Fibroblast of lung (primary cell): ENCODE measurements at regions not wholly inside any gene's neighbourhood (a gene's known extent, or its start where the extent isn't known, plus 50 kb on each side); places are given as distances from the start of the nearest gene placed in this dataset.

Experiments used
- DNase-seq, 2 donors: peaks; one replicate each; pipeline versions ENCODE4 v3.0.0 to v3.0.0-alpha.2; 2010; ENCODE audit warnings: low read depth in 2 of 2
- H2AFZ ChIP-seq: 2 replicates; pipeline ENCODE4 v1.5.1; 2012; ENCODE audit warnings: low read length, control low read depth, inconsistent platforms
- H3K27ac ChIP-seq: 2 replicates; pipeline ENCODE4 v1.5.1; 2011; ENCODE audit warnings: low read length, control low read depth; ENCODE audit not compliant: insufficient read depth
- H3K27me3 ChIP-seq: 2 replicates; pipeline ENCODE4 v1.5.1; 2011; ENCODE audit warnings: mild to moderate bottlenecking, low read length; ENCODE audit not compliant: control insufficient read depth, insufficient read depth
- H3K36me3 ChIP-seq: 2 replicates; pipeline ENCODE4 v1.5.1; 2011; ENCODE audit warnings: low read length; ENCODE audit not compliant: control insufficient read depth, insufficient read depth
- H3K4me1 ChIP-seq: 2 replicates; pipeline ENCODE4 v1.5.1; 2011; ENCODE audit warnings: low read length; ENCODE audit not compliant: control insufficient read depth, insufficient read depth; ENCODE audit errors: extremely low read depth
- H3K4me2 ChIP-seq: 2 replicates; pipeline ENCODE4 v1.5.1; 2011; ENCODE audit warnings: low read length, control low read depth; ENCODE audit not compliant: insufficient read depth; ENCODE audit errors: extremely low read depth
- H3K4me3 ChIP-seq, 4 experiments: fragments of 200-600 bp in 1 of 4; sonication (generic) in 1 of 4; replicated peaks in 1 of 4; 2 replicates each; pipeline ENCODE4 v1.5.1; 2011 to 2016; ENCODE audit warnings: low read length in 4 of 4, low read depth in 3 of 4, mild to moderate bottlenecking in 3 of 4, control low read depth in 2 of 4, inconsistent platforms in 1 of 4, mixed read lengths in 1 of 4; ENCODE audit not compliant: insufficient read depth in 1 of 4; ENCODE audit errors: control extremely low read depth in 1 of 4
- H3K79me2 ChIP-seq: 2 replicates; pipeline ENCODE4 v1.5.1; 2012; ENCODE audit warnings: mild to moderate bottlenecking, low read length, inconsistent platforms; ENCODE audit not compliant: control insufficient read depth, insufficient read depth
- H3K9ac ChIP-seq: 2 replicates; pipeline ENCODE4 v1.5.1; 2011; ENCODE audit warnings: mild to moderate bottlenecking, low read length, control low read depth; ENCODE audit not compliant: insufficient read depth
- H3K9me3 ChIP-seq: 2 replicates; pipeline ENCODE4 v1.5.1; 2012; ENCODE audit warnings: low read depth, low read length; ENCODE audit not compliant: control insufficient read depth, insufficient read depth
- H4K20me1 ChIP-seq: 2 replicates; pipeline ENCODE4 v1.5.1; 2011; ENCODE audit warnings: low read length; ENCODE audit not compliant: control insufficient read depth, insufficient read depth; ENCODE audit errors: extremely low read depth
- CTCF ChIP-seq, 2 donors: IDR thresholded peaks in 1 of 2; conservative IDR thresholded peaks in 1 of 2; 1 replicate in 1 of 2; 2 replicates in 1 of 2; pipeline ENCODE4 v1.5.1; 2011 to 2012; ENCODE audit warnings: low read length in 2 of 2, control low read depth in 1 of 2, inconsistent platforms in 1 of 2, low read depth in 1 of 2, mild to moderate bottlenecking in 1 of 2
- EZH2 ChIP-seq: IDR thresholded peaks from 2 replicates; pipeline ENCODE4 v1.5.1; 2012; ENCODE audit warnings: low read length, control low read depth, mild to moderate bottlenecking; ENCODE audit errors: missing control alignments

GRCh38 chr6:154572556-154572955, 62.1 kb upstream of the CNKSR3 start:
- Histone ChIP-seq H4K20me1 (no peaks in the 10 kb centered on the region), H3K4me1 (no peaks in the 10 kb centered on the region), H2AFZ (no peak overlapping the region), H3K4me3 (no peak overlapping the region), H3K27me3 (no peaks in the 10 kb centered on the region), H3K9me3 (no peaks in the 10 kb centered on the region), H3K36me3 (no peaks in the 10 kb centered on the region), H3K79me2 (no peaks in the 10 kb centered on the region), H3K9ac (no peak overlapping the region), H3K27ac (no peak overlapping the region), H3K4me2 (no peak overlapping the region)
- no peak for TF ChIP-seq CTCF (conservative IDR thresholded peaks at IDR 0.05 in 1 of 2, IDR thresholded peaks at IDR 0.05 in 1 of 2; ENCODE audit: low read depth in 1 of 2, low read length in 2 of 2)
- no peak for TF ChIP-seq EZH2
- DNase-seq: no peak

- H3K36me3 ChIP-seq: no peaks in the 10 kb centered on the region
- H3K9me3 ChIP-seq: no peaks in the 10 kb centered on the region
- no peak for TF ChIP-seq CTCF (conservative IDR thresholded peaks at IDR 0.05 in 1 of 2, IDR thresholded peaks at IDR 0.05 in 1 of 2; ENCODE audit: low read depth in 1 of 2, low read length in 2 of 2)
- no peak for TF ChIP-seq EZH2
- no peak for DNase-seq
- no peaks in the 10 kb centered on the region for H3K27me3 ChIP-seq
- H3K4me3 ChIP-seq: no peak overlapping the region
- no peak overlapping the region for H3K27ac ChIP-seq
- no peak overlapping the region for H3K9ac ChIP-seq
- H2AFZ ChIP-seq: no peak overlapping the region
- H3K4me1 ChIP-seq: no peaks in the 10 kb centered on the region
- no peaks in the 10 kb centered on the region for H4K20me1 ChIP-seq
- no peak overlapping the region for H3K4me2 ChIP-seq
- H3K79me2 ChIP-seq: no peaks in the 10 kb centered on the region
Measured at GRCh38 chr6:154578004-154578559, 67.6 kb upstream of the CNKSR3 start.

GRCh38 chr6:154579046-154579445, 68.6 kb upstream of the CNKSR3 start:
- Histone ChIP-seq H4K20me1 (no peaks in the 10 kb centered on the region), H3K9me3 (no peaks in the 10 kb centered on the region), H3K27ac (no peak overlapping the region), H3K4me1 (no peaks in the 10 kb centered on the region), H3K4me3 (no peak overlapping the region), H3K36me3 (no peaks in the 10 kb centered on the region), H3K9ac (no peak overlapping the region), H3K79me2 (no peaks in the 10 kb centered on the region), H3K4me2 (no peak overlapping the region), H3K27me3 (no peaks in the 10 kb centered on the region), H2AFZ (no peak overlapping the region)
- TF ChIP-seq EZH2 (no peak), CTCF (conservative IDR thresholded peaks at IDR 0.05 in 1 of 2, IDR thresholded peaks at IDR 0.05 in 1 of 2; ENCODE audit: low read depth in 1 of 2, low read length in 2 of 2) (no peak)
- DNase-seq: peak in 1 of 2 donors; percentile 11
